Hepatocyte (in vitro differentiated cells): ENCODE measurements at regions not wholly inside any gene's neighbourhood (a gene's known extent, or its start where the extent isn't known, plus 50 kb on each side); places are given as distances from the start of the nearest gene placed in this dataset.

Source experiments
- EZH2 ChIP-seq: fragments of 200-600 bp; sonication (generic); IDR thresholded peaks from 2 replicates; pipeline ENCODE4 v1.6.1; 2016; ENCODE audit warnings: antibody characterized with exemption, mild to moderate bottlenecking, borderline replicate concordance
- EZH2phosphoT487 ChIP-seq: fragments of 200-600 bp; sonication (generic); IDR thresholded peaks from one replicate; pipeline ENCODE4 v1.6.1; 2018; ENCODE audit warnings: antibody characterized with exemption, mild to moderate bottlenecking, low read depth, moderate library complexity; ENCODE audit not compliant: unreplicated experiment, severe bottlenecking
- TF ChIP-seq, protein P1 (sequence below): fragments of 200-600 bp; sonication (generic); IDR thresholded peaks from 2 replicates; pipeline ENCODE4 v1.5.1; 2016; ENCODE audit warnings: antibody characterized with exemption, mild to moderate bottlenecking; ENCODE audit not compliant: poor library complexity

DNA sequence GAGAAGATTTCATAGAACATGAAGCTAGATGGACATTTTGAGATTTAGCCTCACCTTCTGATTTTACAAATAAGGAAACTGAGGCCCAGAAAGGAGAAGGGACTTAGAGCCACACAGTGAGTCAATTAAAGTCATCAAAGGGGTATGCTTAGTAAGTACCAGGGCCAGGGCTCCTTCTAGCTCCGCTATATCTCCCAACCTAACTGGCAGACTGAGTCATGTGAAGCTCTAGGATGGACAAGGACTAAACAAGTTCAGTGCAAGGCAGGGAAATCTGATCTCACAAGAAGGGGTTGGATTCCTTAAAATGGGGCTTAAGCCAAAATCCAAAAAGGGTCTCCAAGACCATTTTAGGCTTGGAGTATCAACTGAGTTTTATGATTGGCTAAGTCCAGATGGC, 215.8 kb downstream of the PHLDA1 start:
- TF ChIP-seq, protein P1, sequence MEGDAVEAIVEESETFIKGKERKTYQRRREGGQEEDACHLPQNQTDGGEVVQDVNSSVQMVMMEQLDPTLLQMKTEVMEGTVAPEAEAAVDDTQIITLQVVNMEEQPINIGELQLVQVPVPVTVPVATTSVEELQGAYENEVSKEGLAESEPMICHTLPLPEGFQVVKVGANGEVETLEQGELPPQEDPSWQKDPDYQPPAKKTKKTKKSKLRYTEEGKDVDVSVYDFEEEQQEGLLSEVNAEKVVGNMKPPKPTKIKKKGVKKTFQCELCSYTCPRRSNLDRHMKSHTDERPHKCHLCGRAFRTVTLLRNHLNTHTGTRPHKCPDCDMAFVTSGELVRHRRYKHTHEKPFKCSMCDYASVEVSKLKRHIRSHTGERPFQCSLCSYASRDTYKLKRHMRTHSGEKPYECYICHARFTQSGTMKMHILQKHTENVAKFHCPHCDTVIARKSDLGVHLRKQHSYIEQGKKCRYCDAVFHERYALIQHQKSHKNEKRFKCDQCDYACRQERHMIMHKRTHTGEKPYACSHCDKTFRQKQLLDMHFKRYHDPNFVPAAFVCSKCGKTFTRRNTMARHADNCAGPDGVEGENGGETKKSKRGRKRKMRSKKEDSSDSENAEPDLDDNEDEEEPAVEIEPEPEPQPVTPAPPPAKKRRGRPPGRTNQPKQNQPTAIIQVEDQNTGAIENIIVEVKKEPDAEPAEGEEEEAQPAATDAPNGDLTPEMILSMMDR, result no peak
- TF ChIP-seq EZH2phosphoT487, result no peak
- no peak for TF ChIP-seq EZH2
